GM10266 (cell line): ENCODE measurements at regions not wholly inside any gene's neighbourhood (a gene's known extent, or its start where the extent isn't known, plus 50 kb on each side); places are given as distances from the start of the nearest gene placed in this dataset.

Source experiments
- DNase-seq: peaks from one replicate; pipeline ENCODE4 v3.0.0; 2012; ENCODE audit errors: extremely low spot score
- CTCF ChIP-seq: IDR thresholded peaks from 2 replicates; pipeline ENCODE4 v1.5.1; 2012; ENCODE audit warnings: mild to moderate bottlenecking, low read depth; ENCODE audit not compliant: control insufficient read depth, insufficient read depth; ENCODE audit errors: missing control alignments

- TF ChIP-seq CTCF = no peak
- DNase-seq = no peak
Measured at GRCh38 chrX:40433160-40433559, 147.6 kb upstream of the ATP6AP2 start.

- TF ChIP-seq CTCF = no peak
- no peak for DNase-seq
Measured at GRCh38 chrX:40424259-40424658, 156.5 kb upstream of the ATP6AP2 start.

- no peak for TF ChIP-seq CTCF
- no peak for DNase-seq
Measured at GRCh38 chrX:40423299-40423698, 157.5 kb upstream of the ATP6AP2 start.

GRCh38 chrX:40422021-40422420, 158.7 kb upstream of the ATP6AP2 start:
- no peak for DNase-seq
- no peak for TF ChIP-seq CTCF

- no peak for TF ChIP-seq CTCF
- no peak for DNase-seq
Measured at GRCh38 chrX:40420899-40421729, 159.7 kb upstream of the ATP6AP2 start.

- TF ChIP-seq CTCF = no peak
Measured at GRCh38 chrX:40418813-40419195, 162.0 kb upstream of the ATP6AP2 start.

GRCh38 chrX:40418146-40418812, 162.5 kb upstream of the ATP6AP2 start:
- DNase-seq = no peak
- TF ChIP-seq CTCF = no peak

More at GRCh38 chrX:40418813-40419195, 162.0 kb upstream of the ATP6AP2 start:
- no peak for DNase-seq
